ENCODE measurements at regions not wholly inside any gene's neighbourhood (a gene's known extent, or its start where the extent isn't known, plus 50 kb on each side); places are given as distances from the start of the nearest gene placed in this dataset.

DNA sequence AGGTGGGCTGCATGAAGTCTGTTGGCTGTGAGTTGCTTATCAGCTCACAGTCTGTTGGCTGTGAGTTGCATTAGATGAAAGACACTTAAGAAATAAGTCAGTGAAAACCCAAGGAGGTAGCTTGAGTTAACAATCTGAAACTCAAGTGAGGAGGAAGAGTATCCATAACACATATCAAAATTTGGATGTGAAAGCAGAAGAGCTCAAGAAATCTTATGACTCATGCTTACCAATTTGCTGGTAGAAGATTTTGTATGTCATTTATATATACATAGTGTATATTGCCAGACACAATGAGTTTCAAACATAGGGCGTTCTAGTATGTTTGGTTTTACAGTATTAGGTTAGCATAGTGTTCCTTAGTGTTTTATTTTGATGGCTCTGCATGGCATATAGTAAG is 107.4 kb downstream of the DDIT4L start:
- no peak for DNase-seq

DNA sequence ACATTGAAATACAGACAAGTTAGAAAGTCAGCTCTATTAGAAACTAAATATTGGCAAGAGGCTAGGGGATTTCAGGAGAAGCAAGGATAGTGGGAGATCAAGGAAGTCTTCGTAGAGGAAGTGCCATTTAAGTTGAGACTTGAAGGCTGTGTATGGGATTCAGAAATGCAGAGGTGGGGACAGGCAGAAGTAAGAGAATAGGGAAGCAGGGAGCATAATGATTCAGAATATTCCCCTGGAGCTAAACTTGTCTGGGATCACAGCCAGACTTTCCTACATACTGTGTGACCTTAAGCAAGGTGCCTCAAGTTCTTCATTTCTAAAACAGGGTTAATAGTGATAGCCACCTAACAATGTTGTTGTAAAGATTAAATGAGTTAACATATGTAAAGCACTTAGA is 108.8 kb downstream of the DDIT4L start:
- DNase-seq, result no peak

DNA sequence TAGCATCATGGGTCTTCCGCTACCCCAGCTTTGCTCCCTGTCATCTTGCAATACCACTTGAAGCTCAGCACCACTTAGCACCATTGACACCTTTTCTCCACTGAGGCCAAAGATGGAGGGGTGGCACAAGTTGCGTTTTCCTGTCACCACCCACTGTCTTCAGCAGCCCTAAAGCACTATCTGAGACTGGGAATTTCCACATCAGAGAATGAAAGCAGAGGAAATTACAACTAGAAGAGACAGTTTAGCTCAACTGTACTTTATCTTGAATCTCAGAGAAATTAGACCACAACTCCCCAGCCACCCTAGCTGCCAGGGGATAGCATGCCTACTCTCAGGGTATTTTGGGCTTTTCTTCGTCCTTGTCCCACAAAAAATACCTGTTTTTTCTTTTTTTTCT is 111.0 kb downstream of the DDIT4L start:
- DNase-seq, result no peak

DNA sequence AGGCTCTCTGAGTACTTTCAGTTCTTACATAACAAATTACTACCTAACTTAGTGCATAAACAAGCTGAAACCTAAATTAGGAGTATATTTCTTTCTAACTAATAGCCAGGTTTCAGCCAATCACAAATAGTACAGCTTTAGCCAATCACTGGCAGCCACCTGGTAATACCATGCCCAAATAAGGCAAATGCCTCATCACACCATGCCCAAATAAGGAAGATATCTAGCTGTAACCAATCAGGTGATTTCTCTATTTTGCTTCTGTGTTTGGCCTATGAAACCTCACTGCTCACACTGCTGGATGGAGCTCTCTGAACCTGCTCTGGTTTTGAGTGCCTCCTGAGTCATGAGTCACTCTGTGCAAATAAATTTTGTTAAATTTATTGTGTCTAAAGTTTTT is 113.5 kb downstream of the DDIT4L start:
- DNase-seq, result no peak

DNA sequence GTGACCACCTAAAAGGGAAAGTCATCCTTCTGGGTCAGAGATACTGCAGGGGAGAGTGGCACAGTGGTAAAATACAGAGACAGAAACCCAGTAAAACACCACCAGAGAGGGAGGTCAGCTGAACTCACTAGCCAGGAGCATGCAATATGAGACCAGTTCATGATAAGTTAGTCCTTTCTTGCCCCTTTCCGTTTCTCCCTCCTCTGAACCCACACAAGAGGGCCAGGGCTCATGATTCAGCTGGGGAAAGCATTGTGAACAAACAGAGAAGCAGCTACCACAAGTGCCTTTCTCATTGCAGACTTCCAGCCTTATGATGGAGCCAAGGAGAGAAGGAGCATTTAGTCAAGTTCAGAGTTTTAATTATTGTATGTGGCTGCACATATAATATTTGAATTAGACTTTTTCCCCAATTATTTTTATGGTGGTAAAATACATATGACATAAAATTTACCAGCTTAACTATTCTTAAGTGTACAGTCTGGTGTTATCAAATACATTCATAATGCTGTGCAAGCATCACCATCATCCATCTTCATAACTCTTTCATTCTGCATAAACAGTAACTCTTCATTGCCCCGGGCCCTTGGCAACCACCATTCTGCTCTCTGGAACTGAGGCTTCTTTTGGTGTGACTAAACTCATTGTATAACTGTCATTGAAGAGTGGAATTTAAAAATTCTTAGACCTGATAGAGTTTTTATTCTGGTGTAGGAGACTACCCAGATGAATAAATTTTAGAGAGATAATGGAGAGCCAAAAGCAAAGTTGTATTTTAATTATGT is 114.6 kb downstream of the DDIT4L start:
- no peak for DNase-seq

DNA sequence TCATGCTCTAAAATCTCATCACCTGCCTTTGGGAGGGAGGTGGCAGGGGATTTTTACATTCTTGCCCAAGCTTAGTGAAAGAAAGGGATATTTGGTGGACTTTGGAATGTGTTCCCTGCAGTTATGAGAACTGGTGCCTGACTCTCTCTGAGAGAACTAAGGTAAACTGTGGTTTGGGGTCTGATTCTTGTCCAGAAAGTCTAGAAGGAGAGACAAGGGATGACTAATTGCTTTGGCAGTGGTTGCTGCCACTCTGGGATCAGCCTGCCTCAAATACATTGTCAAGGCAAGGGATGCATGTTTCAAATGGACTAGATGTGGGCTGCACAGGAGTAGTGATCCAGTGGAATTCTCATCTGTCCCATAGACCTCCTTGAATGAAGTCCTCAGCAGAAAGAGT is 115.2 kb downstream of the DDIT4L start:
- DNase-seq, result no peak

DNA sequence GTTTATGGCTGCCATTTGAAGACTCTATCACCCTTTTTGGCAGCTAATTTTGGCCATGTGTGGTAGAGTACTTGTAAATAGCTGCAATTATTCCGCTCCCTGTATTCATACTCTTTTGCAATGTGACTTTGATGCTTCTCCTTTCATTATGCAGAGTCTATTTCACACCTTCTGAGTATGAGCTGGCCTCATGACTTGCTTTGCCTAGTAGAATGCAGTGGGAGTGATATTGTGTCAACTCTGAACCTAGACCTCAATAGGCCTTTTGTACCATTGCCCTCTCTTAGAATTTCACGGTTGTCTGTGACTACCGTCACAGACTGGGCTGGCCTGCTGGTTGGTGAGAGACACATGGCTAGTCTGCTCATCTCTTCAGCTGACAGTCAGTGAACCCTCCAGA is 118.8 kb downstream of the DDIT4L start:
- no peak for DNase-seq

DNA sequence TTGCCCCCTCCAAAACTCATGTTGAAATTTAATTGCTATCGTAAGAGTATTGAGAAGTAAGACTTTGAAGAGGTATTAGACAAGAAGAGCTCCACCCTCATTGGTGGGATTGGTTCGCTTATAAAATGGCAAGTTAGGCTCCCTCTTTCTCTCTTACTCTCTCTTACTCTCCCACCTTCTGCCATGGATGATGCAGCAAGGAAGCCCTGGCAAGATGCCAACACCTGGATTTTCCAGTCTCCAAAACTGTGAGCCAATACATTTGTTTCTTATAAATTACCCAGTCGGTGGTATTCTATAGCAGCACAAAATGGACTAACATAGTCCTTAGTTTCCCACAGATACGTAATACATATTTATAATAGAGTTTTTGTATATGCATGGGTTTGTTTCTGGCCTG is 119.4 kb downstream of the DDIT4L start:
- DNase-seq, result no peak

DNA sequence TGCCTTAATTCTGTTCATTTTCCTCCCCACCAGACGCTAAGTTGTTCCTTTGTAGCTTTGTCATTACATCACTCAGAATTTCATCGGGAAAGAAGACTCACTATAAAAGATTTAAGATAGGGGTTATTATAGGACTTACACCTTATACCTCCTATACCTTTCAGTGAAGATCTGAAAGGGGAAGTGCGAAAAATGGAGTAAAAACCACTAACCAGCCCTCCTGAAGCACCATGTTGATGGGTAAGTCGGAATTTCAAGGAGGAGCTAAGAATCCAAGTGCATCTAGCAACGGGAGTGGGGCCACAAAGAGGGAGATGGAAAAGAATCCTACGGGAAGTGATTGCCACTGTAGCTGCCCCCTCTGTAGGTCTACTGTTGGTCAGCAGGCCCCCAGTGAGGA is 119.1 kb upstream of the H2AZ1 start:
- no peak for DNase-seq

DNA sequence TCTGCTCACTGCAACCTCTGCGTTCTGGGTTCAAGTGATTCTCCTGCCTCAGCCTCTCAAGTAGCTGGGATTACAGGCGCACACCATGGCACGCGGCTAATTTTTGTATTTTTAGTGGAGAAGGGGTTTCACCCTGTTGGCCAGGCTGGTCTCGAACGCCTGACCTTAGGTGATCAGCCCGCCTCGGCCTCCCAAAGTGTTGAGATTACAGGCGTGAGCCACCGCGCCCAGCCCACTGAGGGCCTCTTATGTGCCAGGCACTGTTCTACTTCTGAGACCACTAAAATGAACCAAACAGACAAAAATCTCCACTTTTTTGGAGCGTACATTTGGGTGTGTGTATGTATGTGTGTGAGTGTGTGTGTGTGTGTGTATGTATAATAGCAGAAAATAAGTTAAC is 117.2 kb upstream of the H2AZ1 start:
- DNase-seq, result no peak

DNA sequence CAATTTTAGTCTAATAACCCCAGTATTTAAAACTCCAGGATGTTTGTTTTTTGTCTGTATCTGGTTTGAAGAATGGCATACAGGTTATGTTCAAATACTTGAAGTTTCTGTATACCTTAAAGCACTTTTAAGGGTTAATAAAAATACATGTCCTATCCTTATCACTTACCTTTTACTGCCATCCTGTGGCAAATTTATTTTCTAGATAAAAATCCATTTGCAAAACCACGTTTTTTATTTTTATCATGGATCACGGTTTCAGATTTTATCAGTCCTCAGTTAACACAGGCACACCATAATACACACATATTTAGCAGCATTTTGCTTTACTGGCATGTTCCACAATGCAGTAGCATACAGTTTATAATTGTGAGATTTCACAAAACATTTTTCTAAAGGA is 113.3 kb upstream of the H2AZ1 start:
- no peak for DNase-seq

DNA sequence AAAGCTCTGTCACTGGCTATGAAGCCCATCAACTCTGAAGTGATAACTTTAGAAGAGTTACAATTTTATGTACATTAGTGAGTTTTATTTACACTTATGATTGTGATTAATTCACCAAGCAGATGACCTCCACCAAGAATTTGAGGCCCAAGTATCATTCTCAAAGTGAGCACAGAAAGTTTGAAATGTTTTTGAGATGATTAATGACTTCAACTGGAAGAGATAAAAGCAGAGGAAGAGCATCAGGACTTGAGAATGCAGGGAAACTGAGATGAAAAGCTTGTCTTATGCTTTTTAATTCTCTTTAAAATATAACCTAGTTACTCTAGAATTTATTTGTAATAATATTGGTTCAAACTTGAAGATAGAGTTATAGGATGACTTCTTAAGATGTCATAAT is 112.8 kb upstream of the H2AZ1 start:
- no peak for DNase-seq

DNA sequence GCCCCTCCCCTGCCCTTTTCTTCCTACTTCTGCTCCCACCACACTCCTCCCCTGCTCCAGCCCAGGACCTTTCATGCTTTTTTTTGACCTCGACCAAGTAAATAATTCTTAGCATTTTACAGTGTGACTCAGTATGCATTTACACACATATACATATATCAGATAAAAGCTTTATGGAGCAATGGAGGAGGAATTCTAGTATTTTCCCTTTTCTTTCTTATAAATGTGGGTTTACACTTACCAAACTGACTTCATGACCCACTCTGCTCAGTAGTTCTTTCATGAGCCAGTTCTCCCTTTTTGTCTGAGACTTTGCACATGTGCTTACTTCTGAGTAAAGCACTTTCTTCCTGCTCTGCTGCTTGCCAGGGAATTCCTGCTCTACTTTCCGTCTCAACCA is 111.8 kb upstream of the H2AZ1 start:
- no peak for DNase-seq

DNA sequence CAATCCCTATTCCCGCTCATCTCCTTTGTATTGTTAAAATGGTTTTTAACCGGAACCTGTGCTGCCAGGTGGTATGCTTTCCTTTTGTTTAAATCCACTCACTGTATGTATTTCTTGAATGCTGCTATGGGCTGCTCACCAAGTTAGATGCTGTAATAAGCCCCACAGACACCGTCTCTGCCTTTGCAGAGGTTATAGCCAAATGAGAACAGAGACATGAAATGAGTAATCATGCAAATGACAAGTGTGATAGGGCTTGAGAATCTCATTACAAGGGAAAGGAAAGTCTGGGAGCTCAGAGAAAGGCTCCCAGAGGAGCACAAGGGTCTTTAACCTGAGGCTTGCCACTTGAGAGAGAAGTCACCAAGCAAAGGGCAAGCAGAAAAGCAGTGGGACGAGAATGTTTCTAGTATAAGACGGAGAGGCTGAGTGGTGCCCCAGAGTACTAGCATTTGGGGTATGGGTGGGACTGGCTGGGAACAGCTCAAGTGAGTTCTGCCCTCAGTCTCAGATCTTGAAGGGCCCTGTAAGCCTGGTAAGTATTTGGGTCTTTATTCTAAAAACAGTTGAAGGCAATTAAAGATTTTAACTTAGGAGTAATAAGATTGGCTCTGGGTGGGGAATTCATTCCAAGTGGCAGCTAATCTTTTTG is 110.8 kb upstream of the H2AZ1 start:
- no peak for DNase-seq

DNA sequence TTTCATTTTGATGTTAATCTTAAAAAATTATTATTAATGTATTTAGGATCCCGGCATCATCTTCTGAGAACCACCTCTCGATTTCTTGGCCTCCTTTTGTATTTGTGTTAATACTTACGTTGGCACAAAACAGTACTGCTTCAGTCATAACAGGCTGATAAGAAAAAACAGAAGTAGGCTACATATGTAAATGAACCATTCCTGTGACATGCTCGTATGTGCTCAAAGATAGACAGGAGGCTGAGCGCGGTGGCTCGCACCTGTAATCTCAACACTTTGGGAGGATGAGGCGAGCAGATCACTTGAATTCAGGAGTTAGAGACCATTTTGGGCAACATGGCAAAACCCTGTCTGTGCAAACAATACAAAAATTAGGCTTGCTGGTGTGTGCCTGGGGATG is 109.4 kb upstream of the H2AZ1 start:
- no peak for DNase-seq

DNA sequence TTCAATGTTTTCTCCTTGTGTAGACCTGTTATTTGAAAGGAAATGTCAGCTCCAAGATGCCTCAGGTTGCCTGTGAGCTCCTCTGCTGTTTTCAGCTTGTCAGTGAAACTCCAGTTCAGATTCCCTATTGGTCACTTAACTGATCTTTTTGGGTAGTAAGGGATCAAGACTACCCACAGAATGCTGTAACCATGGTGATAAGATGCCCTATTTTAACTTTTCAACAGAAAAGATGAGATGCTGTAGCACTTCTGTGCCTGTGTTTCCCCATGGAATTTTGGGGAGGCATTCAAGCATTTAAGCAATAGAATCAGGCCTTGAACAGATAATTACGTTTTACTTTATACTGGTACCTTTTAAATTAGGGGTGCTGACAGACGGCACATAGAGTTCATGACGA is 106.6 kb upstream of the H2AZ1 start:
- DNase-seq, result no peak

DNA sequence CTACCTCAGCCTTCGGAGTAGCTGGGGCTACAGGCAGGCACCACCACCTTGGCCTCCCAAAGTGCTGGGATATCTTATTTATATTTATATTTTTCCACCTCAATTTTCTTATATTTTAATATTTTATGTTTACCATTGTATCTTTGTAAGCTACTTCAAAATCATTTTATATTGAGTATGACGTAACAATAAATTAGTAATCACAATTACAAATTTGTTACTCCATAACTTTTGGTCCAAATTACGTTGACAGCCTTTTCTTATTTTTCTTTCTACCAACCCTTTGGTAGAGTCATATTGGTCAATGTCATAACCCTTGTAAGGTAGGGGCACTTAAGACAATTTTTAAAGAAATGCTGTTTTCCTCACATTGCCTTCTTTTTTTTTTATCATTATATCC is 104.0 kb upstream of the H2AZ1 start:
- no peak for DNase-seq

DNA sequence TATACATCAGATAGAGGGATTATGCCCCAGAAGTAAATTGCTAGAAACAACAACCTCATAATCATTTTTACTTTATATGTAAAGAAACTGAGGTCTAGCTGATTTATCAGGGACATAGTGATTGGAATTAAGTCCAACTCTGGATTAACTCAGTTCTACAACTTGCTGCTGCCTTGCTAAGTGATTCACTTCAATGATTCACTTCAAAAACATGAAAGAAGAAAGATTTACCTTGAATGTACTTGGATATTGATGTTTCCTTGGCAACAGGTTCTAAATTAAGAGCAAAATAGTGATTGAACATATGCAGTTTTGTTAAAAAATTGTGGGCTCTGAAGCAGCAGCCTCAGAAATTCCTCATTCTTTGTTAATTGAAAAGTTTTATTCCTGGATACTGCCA is 99.8 kb upstream of the H2AZ1 start:
- no peak for DNase-seq

DNA sequence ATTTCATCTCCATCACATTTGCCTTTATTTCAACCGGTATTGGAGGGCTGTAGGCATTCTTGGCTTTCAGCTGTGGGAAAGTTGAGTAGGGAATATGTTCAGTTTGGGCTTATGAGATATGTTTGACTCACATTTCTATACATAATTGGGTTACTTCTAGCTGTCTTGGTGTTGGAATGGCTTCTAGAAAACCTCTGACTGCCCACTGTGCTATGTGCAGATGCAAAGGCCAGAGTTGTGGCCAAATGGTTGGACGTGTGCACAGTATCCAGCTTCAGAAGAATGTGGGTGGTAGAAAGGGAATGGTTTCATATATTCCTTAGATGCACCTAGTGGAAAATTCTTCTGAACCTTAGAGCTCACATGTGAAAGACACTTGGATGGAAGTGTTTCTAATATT is 92.6 kb upstream of the H2AZ1 start:
- no peak for DNase-seq

DNA sequence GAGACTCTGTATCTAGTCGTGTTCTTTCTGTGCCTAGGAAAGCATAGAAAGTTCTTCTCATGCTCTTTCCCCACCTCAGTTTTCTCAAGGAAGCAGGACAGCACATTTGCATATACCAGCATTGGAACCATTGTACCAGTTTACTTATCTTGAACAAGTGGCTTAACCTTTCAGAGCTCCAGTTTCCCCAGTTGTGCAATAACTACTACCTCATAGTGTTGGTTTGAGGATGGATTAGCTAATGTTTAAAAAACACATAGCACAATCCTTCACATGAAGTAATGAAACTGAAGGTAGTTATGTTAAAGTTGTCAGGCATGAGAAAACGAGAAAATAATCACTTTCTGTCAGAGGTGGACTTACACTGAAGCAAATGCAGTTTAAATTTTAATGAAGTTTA is 92.2 kb upstream of the H2AZ1 start:
- no peak for DNase-seq

DNA sequence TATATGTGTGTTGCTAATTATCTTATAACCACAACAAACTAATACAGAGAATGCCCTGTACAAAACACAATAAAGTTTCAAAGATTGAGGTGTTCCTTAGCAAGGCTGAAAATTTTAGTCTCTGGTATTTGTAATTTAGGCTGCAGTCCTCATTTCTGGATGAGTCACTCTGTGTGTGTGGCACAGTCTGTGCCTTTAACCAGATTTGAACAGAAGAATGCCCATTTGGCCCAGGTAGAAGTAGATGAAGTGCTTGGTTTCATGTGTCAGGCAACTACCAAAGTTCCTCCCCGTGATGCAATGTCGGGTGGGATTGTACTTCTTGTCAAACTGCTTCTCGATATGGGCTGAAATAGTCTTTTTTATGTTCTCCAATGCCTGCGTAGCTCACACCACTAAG is 91.6 kb upstream of the H2AZ1 start:
- no peak for DNase-seq

DNA sequence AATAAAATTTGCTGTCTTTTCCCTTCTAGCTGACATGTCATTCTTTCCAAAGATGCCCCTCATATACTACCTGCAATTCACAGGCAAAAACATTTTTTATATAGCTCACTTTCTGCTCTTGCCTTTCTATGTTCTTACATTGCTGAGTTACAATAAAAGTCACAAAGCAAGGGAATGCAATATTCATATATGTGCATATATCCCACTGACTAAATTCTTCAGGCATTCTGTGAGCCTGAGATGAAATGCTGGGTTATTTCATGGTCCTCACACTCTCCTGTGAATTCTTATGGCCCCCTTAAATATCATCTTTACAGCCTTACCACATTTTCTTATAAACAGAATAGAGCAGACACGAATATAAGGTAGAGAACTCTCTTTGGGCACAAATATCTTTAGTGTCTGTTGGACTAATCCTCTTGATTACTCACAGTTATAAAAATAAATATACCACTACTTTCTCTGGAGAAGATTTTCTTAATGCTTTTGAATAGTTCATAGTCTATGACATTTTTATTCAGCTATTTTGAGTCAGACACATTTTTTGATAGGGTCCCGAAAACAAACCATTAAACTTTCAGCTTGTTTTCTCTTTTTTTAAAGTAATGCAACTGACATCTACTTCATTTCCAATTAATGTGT is 84.1 kb upstream of the H2AZ1 start:
- no peak for DNase-seq

DNA sequence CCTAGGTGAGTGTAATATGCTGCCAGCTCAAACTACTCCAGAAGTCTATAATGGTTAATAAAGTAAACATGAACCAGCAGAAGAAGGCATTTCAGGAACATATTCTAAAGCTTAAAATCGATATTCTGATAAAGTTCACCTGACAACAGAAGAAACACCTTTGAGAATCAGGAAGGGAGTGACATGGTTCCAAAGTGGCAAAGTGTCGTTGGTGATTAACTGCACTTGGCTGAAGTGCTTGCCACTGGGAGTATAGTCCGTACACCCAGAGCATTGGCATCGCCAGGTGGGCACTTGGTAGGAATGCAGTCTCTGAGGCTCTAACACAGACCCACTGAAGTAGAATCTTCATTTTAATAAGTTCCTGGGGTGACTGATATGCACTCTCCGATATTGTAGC is 76.0 kb upstream of the H2AZ1 start:
- no peak for DNase-seq

DNA sequence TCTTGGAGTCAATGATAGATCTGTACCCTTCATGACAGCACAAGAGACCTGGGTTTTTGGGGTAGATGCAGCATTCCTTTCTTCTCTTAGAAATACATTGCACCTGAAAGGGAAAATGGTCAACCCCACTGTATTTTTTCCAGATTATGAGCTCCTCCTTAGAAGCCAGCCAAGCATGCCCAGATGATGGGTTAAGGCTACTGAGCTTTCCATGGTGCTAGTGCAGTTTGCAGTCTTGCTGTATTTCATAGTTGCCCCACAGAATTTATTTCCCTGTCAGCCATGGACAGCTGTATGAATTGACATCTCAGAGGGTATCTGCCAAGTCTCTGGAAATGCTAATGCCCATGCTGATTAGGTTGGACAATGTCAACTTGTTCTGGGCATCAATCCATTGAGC is 73.7 kb upstream of the H2AZ1 start:
- DNase-seq, result no peak

DNA sequence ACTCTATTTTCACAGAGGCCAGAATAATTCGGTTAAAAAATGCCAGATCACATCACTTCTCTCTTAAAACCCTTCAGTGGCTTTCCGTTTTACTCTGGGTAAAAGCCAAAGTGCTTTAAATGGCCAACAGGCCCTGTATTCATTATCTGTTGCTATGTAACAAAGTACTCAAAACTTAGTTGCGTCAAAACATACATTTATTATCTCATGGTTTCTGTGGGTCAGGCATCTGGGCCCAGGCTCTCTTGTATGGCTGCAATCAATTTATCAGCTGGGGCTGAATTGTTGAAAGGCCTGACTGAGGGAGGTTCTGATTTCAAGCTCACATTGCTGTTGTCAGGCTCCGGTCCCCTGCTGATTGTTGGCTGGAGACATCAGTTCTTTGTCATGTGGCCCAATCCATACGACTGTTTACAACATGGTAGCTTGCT is 72.7 kb upstream of the H2AZ1 start:
- DNase-seq, result no peak
